Adipocyte (in vitro differentiated cells): ENCODE measurements at regions not wholly inside any gene's neighbourhood (a gene's known extent, or its start where the extent isn't known, plus 50 kb on each side); places are given as distances from the start of the nearest gene placed in this dataset.

Experiments
- DNase-seq: peaks from one replicate; pipeline ENCODE4 v3.0.0-alpha.2; 2015; ENCODE audit warnings: low read depth
- H3K27me3 ChIP-seq: replicated peaks from 2 replicates; pipeline ENCODE4 v1.7.0; 2013; ENCODE audit warnings: mild to moderate bottlenecking, low read length, moderate library complexity; ENCODE audit not compliant: control insufficient read depth, insufficient read depth
- H3K36me3 ChIP-seq: 2 replicates; pipeline ENCODE4 v1.7.0; 2013; ENCODE audit warnings: low read length, mild to moderate bottlenecking, moderate library complexity; ENCODE audit not compliant: control insufficient read depth, insufficient read depth, severe bottlenecking
- H3K4me1 ChIP-seq: 2 replicates; pipeline ENCODE4 v1.7.0; 2013; ENCODE audit warnings: mild to moderate bottlenecking, low read length, moderate library complexity; ENCODE audit not compliant: control insufficient read depth, insufficient read depth
- H3K4me3 ChIP-seq: 2 replicates; pipeline ENCODE4 v1.7.0; 2013; ENCODE audit warnings: mild to moderate bottlenecking, low read length, moderate library complexity
- H3K9ac ChIP-seq: 2 replicates; pipeline ENCODE4 v1.7.0; 2013; ENCODE audit warnings: mild to moderate bottlenecking, low read length, moderate library complexity
- H3K9me3 ChIP-seq: 2 replicates; pipeline ENCODE4 v1.7.0; 2013; ENCODE audit warnings: mild to moderate bottlenecking, low read length, moderate library complexity; ENCODE audit not compliant: control insufficient read depth

GRCh38 chr3:41053220-41053619 is 146.1 kb upstream of the CTNNB1 start:
- peaks cover 3% of the 10 kb centered on the region for H3K9me3 ChIP-seq
- H3K27me3 ChIP-seq = peaks cover 5% of the 10 kb centered on the region
- H3K9ac ChIP-seq = no peak overlapping the region
- DNase-seq = no peak
- no peaks in the 10 kb centered on the region for H3K36me3 ChIP-seq
- no peaks in the 10 kb centered on the region for H3K4me1 ChIP-seq
- H3K4me3 ChIP-seq = no peak overlapping the region

- Histone ChIP-seq H3K9me3 (peaks cover 3% of the 10 kb centered on the region), H3K4me3 (no peak overlapping the region), H3K4me1 (no peaks in the 10 kb centered on the region), H3K9ac (no peak overlapping the region), H3K36me3 (no peaks in the 10 kb centered on the region), H3K27me3 (peaks cover 10% of the 10 kb centered on the region)
- no peak for DNase-seq
These were observed 139.2 kb upstream of the CTNNB1 start for GRCh38 chr3:41060106-41060505.

- H3K9me3 ChIP-seq = no peaks in the 10 kb centered on the region
- no peak for DNase-seq
- H3K27me3 ChIP-seq = peaks cover 4% of the 10 kb centered on the region
- H3K4me3 ChIP-seq = no peak overlapping the region
- no peaks in the 10 kb centered on the region for H3K4me1 ChIP-seq
- H3K36me3 ChIP-seq = no peaks in the 10 kb centered on the region
- no peak overlapping the region for H3K9ac ChIP-seq
These were observed 135.2 kb upstream of the CTNNB1 start for GRCh38 chr3:41064070-41064469.

DNA sequence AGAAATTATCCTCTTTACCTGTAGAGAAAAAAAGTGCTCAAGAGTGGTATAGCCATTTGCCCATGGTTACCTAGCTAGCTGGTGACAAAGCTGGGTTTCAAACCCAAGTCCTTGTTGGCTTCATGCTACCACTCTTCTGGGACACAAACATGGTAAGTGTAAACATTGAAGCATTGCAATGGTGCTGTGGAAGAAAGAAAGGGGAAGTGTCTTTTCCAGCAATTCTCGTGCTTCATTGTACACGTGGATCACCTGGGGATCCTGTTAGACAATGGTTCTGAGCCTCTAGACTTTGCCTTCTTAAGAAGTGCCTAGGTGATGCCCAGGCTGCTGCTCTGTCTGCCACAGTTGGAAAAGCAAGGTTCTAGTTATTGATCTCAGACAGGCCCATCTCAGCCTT is 134.8 kb upstream of the CTNNB1 start:
- no peak overlapping the region for H3K4me3 ChIP-seq
- no peak overlapping the region for H3K9ac ChIP-seq
- peaks cover 4% of the 10 kb centered on the region for H3K27me3 ChIP-seq
- DNase-seq = no peak
- H3K36me3 ChIP-seq = no peaks in the 10 kb centered on the region
- no peaks in the 10 kb centered on the region for H3K9me3 ChIP-seq
- no peaks in the 10 kb centered on the region for H3K4me1 ChIP-seq

GRCh38 chr3:41065340-41065739 is 134.0 kb upstream of the CTNNB1 start:
- H3K4me3 ChIP-seq = no peak overlapping the region
- H3K9me3 ChIP-seq = no peaks in the 10 kb centered on the region
- no peak for DNase-seq
- peaks cover 4% of the 10 kb centered on the region for H3K27me3 ChIP-seq
- H3K36me3 ChIP-seq = no peaks in the 10 kb centered on the region
- H3K4me1 ChIP-seq = no peaks in the 10 kb centered on the region
- no peak overlapping the region for H3K9ac ChIP-seq

- no peaks in the 10 kb centered on the region for H3K36me3 ChIP-seq
- no peak for DNase-seq
These were observed 126.1 kb upstream of the CTNNB1 start for GRCh38 chr3:41073190-41073589.

GRCh38 chr3:41075975-41076374 is 123.3 kb upstream of the CTNNB1 start:
- DNase-seq = no peak
- H3K9me3 ChIP-seq = no peaks in the 10 kb centered on the region
- H3K27me3 ChIP-seq = no peaks in the 10 kb centered on the region
- no peak overlapping the region for H3K9ac ChIP-seq
- peaks cover 7% of the 10 kb centered on the region for H3K4me1 ChIP-seq
- H3K4me3 ChIP-seq = no peak overlapping the region
- no peaks in the 10 kb centered on the region for H3K36me3 ChIP-seq

More at GRCh38 chr3:41073190-41073589, 126.1 kb upstream of the CTNNB1 start:
- H3K4me3 ChIP-seq = no peak overlapping the region
- H3K9ac ChIP-seq = no peak overlapping the region
- no peaks in the 10 kb centered on the region for H3K27me3 ChIP-seq
- H3K4me1 ChIP-seq = peaks cover 7% of the 10 kb centered on the region
- H3K9me3 ChIP-seq = no peaks in the 10 kb centered on the region

- H3K36me3 ChIP-seq = no peaks in the 10 kb centered on the region
- DNase-seq = no peak
- H3K9me3 ChIP-seq = no peaks in the 10 kb centered on the region
- peaks cover 7% of the 10 kb centered on the region for H3K4me1 ChIP-seq
- H3K4me3 ChIP-seq = no peak overlapping the region
- H3K27me3 ChIP-seq = no peaks in the 10 kb centered on the region
- H3K9ac ChIP-seq = no peak overlapping the region
These were observed 122.9 kb upstream of the CTNNB1 start for GRCh38 chr3:41076399-41076798.

DNA sequence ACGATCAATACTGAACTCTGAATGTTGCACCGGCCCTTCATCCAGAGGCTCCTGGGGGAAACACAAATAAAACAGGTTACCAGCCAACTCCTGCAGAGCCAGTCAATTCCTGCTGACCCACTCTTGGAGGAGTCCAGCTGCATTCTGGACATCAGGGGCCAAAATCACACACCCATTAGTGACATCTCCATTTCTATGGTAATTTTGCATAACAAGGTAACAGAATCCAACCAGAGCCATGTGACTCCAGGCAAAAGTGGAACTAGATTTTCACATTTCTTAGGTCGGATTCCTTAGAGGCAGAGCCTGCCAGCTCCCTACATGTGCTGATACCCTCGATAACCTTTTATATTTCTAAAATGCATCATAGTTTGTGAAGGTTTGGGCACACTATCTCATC is 119.2 kb upstream of the CTNNB1 start:
- no peak for DNase-seq
- no peaks in the 10 kb centered on the region for H3K9me3 ChIP-seq
- H3K27me3 ChIP-seq = peaks cover 5% of the 10 kb centered on the region
- peaks cover 7% of the 10 kb centered on the region for H3K4me1 ChIP-seq
- H3K36me3 ChIP-seq = no peaks in the 10 kb centered on the region
- no peak overlapping the region for H3K9ac ChIP-seq
- H3K4me3 ChIP-seq = no peak overlapping the region

GRCh38 chr3:41088882-41089281 is 110.4 kb upstream of the CTNNB1 start:
- Histone ChIP-seq H3K9ac (no peak overlapping the region), H3K27me3 (peaks cover 5% of the 10 kb centered on the region), H3K4me1 (peaks cover 4% of the 10 kb centered on the region), H3K9me3 (no peaks in the 10 kb centered on the region), H3K4me3 (no peak overlapping the region), H3K36me3 (no peaks in the 10 kb centered on the region)
- no peak for DNase-seq

DNA sequence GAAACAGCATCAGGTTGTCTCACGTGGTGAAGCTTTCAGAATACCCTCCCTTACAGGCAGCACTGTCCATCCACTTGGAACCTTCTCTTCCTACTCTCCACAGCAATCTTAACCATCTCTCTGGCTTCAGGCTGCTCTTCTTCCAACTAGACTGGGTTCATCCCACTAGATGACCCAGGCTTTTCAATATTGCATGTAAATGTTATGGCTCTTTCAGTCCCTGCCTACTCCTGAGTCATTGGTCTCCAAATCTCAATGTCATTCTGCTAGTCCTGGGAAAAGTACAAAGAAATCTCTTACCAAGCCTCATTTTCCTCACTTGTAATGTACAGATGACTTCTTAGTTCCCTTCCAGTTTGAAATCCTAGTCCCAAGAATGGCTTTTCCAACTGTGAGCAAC is 109.7 kb upstream of the CTNNB1 start:
- DNase-seq = no peak
- no peaks in the 10 kb centered on the region for H3K36me3 ChIP-seq
- peaks cover 4% of the 10 kb centered on the region for H3K4me1 ChIP-seq
- H3K27me3 ChIP-seq = peaks cover 5% of the 10 kb centered on the region
- no peaks in the 10 kb centered on the region for H3K9me3 ChIP-seq
- H3K4me3 ChIP-seq = no peak overlapping the region
- H3K9ac ChIP-seq = no peak overlapping the region

DNA sequence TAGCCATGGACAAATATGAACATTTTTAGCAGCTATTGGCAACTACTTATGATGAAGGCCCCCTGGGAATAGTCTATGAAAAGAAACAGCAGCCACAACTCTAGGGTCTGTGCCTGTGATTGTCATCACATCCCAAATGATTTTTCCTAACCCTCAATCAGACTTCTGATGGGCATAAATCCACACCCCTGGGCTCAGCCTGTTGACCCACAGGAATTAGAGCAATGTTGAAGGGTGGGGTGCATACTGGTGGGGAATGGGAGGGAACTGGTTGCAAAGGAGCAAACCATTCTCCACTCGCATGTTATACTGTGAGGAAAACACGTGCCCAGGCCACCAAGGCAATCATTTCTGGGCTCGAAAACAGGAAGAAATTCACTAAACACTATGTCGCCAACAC is 106.5 kb upstream of the CTNNB1 start:
- peaks cover 5% of the 10 kb centered on the region for H3K27me3 ChIP-seq
- no peak overlapping the region for H3K4me3 ChIP-seq
- no peaks in the 10 kb centered on the region for H3K36me3 ChIP-seq
- DNase-seq = no peak
- no peak overlapping the region for H3K9ac ChIP-seq
- H3K4me1 ChIP-seq = peaks cover 14% of the 10 kb centered on the region
- no peaks in the 10 kb centered on the region for H3K9me3 ChIP-seq
